NT2/D1 (cell line): ENCODE measurements at regions not wholly inside any gene's neighbourhood (a gene's known extent, or its start where the extent isn't known, plus 50 kb on each side); places are given as distances from the start of the nearest gene placed in this dataset.

Experiments used
- DNase-seq: peaks from one replicate; pipeline ENCODE4 v3.0.0-alpha.2; 2011; ENCODE audit warnings: low read depth, low spot score
- H3K27me3 ChIP-seq: 2 replicates; pipeline ENCODE4 v1.6.0; 2011; ENCODE audit warnings: mild to moderate bottlenecking; ENCODE audit not compliant: insufficient read length, insufficient read depth
- H3K36me3 ChIP-seq: 2 replicates; pipeline ENCODE4 v1.6.1; 2011; ENCODE audit warnings: mild to moderate bottlenecking, low read length, mixed read lengths; ENCODE audit not compliant: insufficient read depth, insufficient read length
- H3K4me1 ChIP-seq: 2 replicates; pipeline ENCODE4 v1.5.1; 2011; ENCODE audit not compliant: insufficient read depth, insufficient read length
- H3K4me3 ChIP-seq: 2 replicates; pipeline ENCODE4 v1.5.1; 2011; ENCODE audit warnings: low read depth; ENCODE audit not compliant: insufficient read length
- H3K9ac ChIP-seq: 2 replicates; pipeline ENCODE4 v1.6.0; 2011; ENCODE audit warnings: low read depth; ENCODE audit not compliant: insufficient read length
- H3K9me3 ChIP-seq: 2 replicates; pipeline ENCODE4 v1.5.1; 2011; ENCODE audit warnings: mild to moderate bottlenecking, low read length; ENCODE audit not compliant: insufficient read depth
- SUZ12 ChIP-seq: IDR thresholded peaks from 2 replicates; pipeline ENCODE4 v1.6.1; 2011; ENCODE audit not compliant: insufficient read length, insufficient read depth; ENCODE audit errors: extremely low read depth
- YY1 ChIP-seq: IDR thresholded peaks from 2 replicates; pipeline ENCODE4 v1.6.1; 2011; ENCODE audit not compliant: insufficient read length, insufficient read depth
- ZNF274 ChIP-seq: IDR thresholded peaks from 2 replicates; pipeline ENCODE4 v1.6.1; 2011; ENCODE audit warnings: mild to moderate bottlenecking, low read depth, low read length

- Histone ChIP-seq H3K4me3 (no peak overlapping the region), H3K9ac (no peak overlapping the region), H3K36me3 (no peaks in the 10 kb centered on the region), H3K4me1 (no peaks in the 10 kb centered on the region), H3K27me3 (no peaks in the 10 kb centered on the region), H3K9me3 (no peaks in the 10 kb centered on the region)
- no peak for TF ChIP-seq SUZ12
- no peak for DNase-seq
Measured at GRCh38 chr3:166060789-166061479, 223.7 kb upstream of the BCHE start.

GRCh38 chr3:166052440-166052839 is 215.2 kb upstream of the BCHE start:
- DNase-seq: no peak
- Histone ChIP-seq H3K4me1 (no peaks in the 10 kb centered on the region), H3K36me3 (no peaks in the 10 kb centered on the region), H3K9ac (no peak overlapping the region), H3K4me3 (no peak overlapping the region), H3K27me3 (no peaks in the 10 kb centered on the region), H3K9me3 (no peaks in the 10 kb centered on the region)
- TF ChIP-seq YY1: no peak
- TF ChIP-seq ZNF274: no peak
- TF ChIP-seq SUZ12: no peak

GRCh38 chr3:166029507-166029906 is 192.3 kb upstream of the BCHE start:
- no peak overlapping the region for H3K9ac ChIP-seq
- no peak for DNase-seq
- no peaks in the 10 kb centered on the region for H3K4me1 ChIP-seq
- no peaks in the 10 kb centered on the region for H3K36me3 ChIP-seq
- peaks cover 10% of the 10 kb centered on the region; the same call in 1 of the 2 replicates for H3K9me3 ChIP-seq
- TF ChIP-seq SUZ12 (no peak), ZNF274 (no peak), YY1 (no peak)
- H3K27me3 ChIP-seq: no peaks in the 10 kb centered on the region
- no peak overlapping the region for H3K4me3 ChIP-seq

GRCh38 chr3:166013073-166013679 is 176.0 kb upstream of the BCHE start:
- TF ChIP-seq SUZ12: no peak
- TF ChIP-seq ZNF274: no peak
- no peak for TF ChIP-seq YY1
- no peak overlapping the region for H3K4me3 ChIP-seq
- peak; percentile 30 for DNase-seq

GRCh38 chr3:166011771-166012170 is 174.5 kb upstream of the BCHE start:
- Histone ChIP-seq H3K4me1 (no peaks in the 10 kb centered on the region), H3K9ac (no peak overlapping the region), H3K9me3 (no peaks in the 10 kb centered on the region), H3K27me3 (no peaks in the 10 kb centered on the region), H3K36me3 (no peaks in the 10 kb centered on the region), H3K4me3 (no peak overlapping the region)
- TF ChIP-seq ZNF274: no peak
- TF ChIP-seq YY1: no peak
- TF ChIP-seq SUZ12: no peak
- no peak for DNase-seq

More at GRCh38 chr3:166013073-166013679, 176.0 kb upstream of the BCHE start:
- no peaks in the 10 kb centered on the region for H3K27me3 ChIP-seq
- H3K9ac ChIP-seq: no peak overlapping the region
- no peaks in the 10 kb centered on the region for H3K36me3 ChIP-seq
- no peaks in the 10 kb centered on the region for H3K4me1 ChIP-seq
- no peaks in the 10 kb centered on the region for H3K9me3 ChIP-seq

- no peak for DNase-seq
- Histone ChIP-seq H3K9ac (no peak overlapping the region), H3K4me3 (no peak overlapping the region), H3K27me3 (no peaks in the 10 kb centered on the region), H3K36me3 (no peaks in the 10 kb centered on the region), H3K9me3 (no peaks in the 10 kb centered on the region), H3K4me1 (no peaks in the 10 kb centered on the region)
- TF ChIP-seq YY1 (no peak), ZNF274 (no peak), SUZ12 (no peak)
Measured at GRCh38 chr3:166005126-166005525, 167.9 kb upstream of the BCHE start.

GRCh38 chr3:165994293-165994692 is 157.1 kb upstream of the BCHE start:
- Histone ChIP-seq H3K9ac (no peak overlapping the region), H3K4me1 (no peaks in the 10 kb centered on the region), H3K36me3 (no peaks in the 10 kb centered on the region), H3K9me3 (no peaks in the 10 kb centered on the region), H3K27me3 (no peaks in the 10 kb centered on the region), H3K4me3 (no peak overlapping the region)
- TF ChIP-seq ZNF274 (no peak), SUZ12 (no peak), YY1 (no peak)
- no peak for DNase-seq

GRCh38 chr3:165984589-165984988 is 147.4 kb upstream of the BCHE start:
- no peaks in the 10 kb centered on the region for H3K9me3 ChIP-seq
- no peaks in the 10 kb centered on the region for H3K4me1 ChIP-seq
- H3K36me3 ChIP-seq: no peaks in the 10 kb centered on the region
- H3K9ac ChIP-seq: no peak overlapping the region
- no peaks in the 10 kb centered on the region for H3K27me3 ChIP-seq
- no peak overlapping the region for H3K4me3 ChIP-seq
- DNase-seq: peak; percentile 25
- TF ChIP-seq YY1: no peak
- no peak for TF ChIP-seq SUZ12
- no peak for TF ChIP-seq ZNF274
